GM12892 (cell line): ENCODE measurements at regions not wholly inside any gene's neighbourhood (a gene's known extent, or its start where the extent isn't known, plus 50 kb on each side); places are given as distances from the start of the nearest gene placed in this dataset.

Source experiments
- POLR2A ChIP-seq: IDR thresholded peaks from 2 replicates; pipeline ENCODE4 v1.6.1; 2011; ENCODE audit warnings: low read depth, low read length, control low read depth
- POLR2AphosphoS5 ChIP-seq: IDR thresholded peaks from 2 replicates; pipeline ENCODE4 v1.6.1; 2011; ENCODE audit warnings: low read depth, low read length, control low read depth

- TF ChIP-seq POLR2AphosphoS5: no peak
- no peak for TF ChIP-seq POLR2A
These were observed 111.2 kb upstream of the CNKSR3 start for GRCh38 chr6:154621686-154622085.
